ENCODE measurements at regions not wholly inside any gene's neighbourhood (a gene's known extent, or its start where the extent isn't known, plus 50 kb on each side); places are given as distances from the start of the nearest gene placed in this dataset.

GRCh38 chr18:46273861-46274260 is 169.7 kb downstream of the HAUS1 start:
- H3K9me3 Mint-ChIP-seq (ENCODE audit: low read depth), result no peaks in the 10 kb centered on the region
- H3K4me3 Mint-ChIP-seq (ENCODE audit: low read depth), result no peak overlapping the region
- no peaks in the 10 kb centered on the region for H3K36me3 Mint-ChIP-seq (ENCODE audit: insufficient read depth)
- H3K4me1 Mint-ChIP-seq (ENCODE audit: low read depth), result peaks cover 3% of the 10 kb centered on the region
- H3K27ac Mint-ChIP-seq, result peak overlapping the region; percentile 86
- DNase-seq (ENCODE audit: low spot score, unreplicated experiment), result no peak
- H3K27me3 Mint-ChIP-seq, result no peaks in the 10 kb centered on the region
- TF ChIP-seq CTCF (IDR thresholded peaks at IDR 0.05; ENCODE audit: unreplicated experiment), result no peak

- Mint-ChIP-seq H3K9me3 (ENCODE audit: low read depth) (no peaks in the 10 kb centered on the region), H3K27ac (peak overlapping the region; percentile 86), H3K4me3 (ENCODE audit: low read depth) (no peak overlapping the region), H3K4me1 (ENCODE audit: low read depth) (peaks cover 3% of the 10 kb centered on the region), H3K27me3 (no peaks in the 10 kb centered on the region), H3K36me3 (ENCODE audit: insufficient read depth) (no peaks in the 10 kb centered on the region)
- no peak for DNase-seq (ENCODE audit: low spot score, unreplicated experiment)
- no peak for TF ChIP-seq CTCF (IDR thresholded peaks at IDR 0.05; ENCODE audit: unreplicated experiment)
Observed at GRCh38 chr18:46274266-46274665, 170.1 kb downstream of the HAUS1 start.

DNA sequence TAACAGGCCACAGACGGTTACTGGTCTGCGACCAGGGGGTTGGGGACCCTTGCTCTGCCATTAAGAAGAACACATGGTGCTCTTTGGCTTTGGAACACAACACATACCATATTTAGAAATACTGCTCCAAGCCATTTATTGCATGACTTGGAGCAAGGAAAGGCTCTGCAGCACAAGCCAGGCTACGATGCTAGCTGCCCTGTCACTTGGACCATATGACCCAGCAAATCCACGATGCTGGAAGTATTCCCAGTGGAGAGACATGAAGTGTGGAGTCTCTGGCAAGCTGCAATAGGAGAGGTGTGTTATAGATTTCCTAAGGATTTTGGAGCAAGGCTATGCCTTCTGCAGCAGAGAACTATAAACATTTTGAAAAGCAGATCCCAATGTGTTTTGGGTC is 171.2 kb downstream of the HAUS1 start:
- DNase-seq (ENCODE audit: low spot score, unreplicated experiment), result no peak
- TF ChIP-seq CTCF (IDR thresholded peaks at IDR 0.05; ENCODE audit: unreplicated experiment), result no peak
- Mint-ChIP-seq H3K4me3 (ENCODE audit: low read depth) (no peak overlapping the region), H3K36me3 (ENCODE audit: insufficient read depth) (no peaks in the 10 kb centered on the region), H3K27ac (no peak overlapping the region), H3K9me3 (ENCODE audit: low read depth) (no peaks in the 10 kb centered on the region), H3K27me3 (no peaks in the 10 kb centered on the region), H3K4me1 (ENCODE audit: low read depth) (peaks cover 3% of the 10 kb centered on the region)

DNA sequence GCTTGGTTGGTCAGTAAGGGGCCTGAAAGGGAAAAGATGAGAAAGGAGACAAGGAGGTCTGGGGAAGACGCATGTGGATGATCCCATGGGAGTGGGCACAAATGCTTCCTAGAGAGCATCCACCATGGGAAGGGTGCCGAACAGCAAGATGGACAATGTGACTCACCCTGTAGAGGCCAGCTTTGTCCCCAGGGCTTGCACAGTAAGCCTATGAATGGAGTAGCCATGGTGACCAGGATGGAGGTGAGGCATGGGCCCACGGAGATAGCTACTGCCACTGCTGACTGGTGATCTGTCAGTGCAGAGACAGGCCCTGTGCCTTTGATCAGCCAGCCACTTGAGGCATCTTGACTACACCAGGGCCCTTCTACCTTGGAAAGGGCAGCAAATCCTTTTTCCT is 172.6 kb downstream of the HAUS1 start:
- H3K4me1 Mint-ChIP-seq (ENCODE audit: low read depth), result peaks cover 6% of the 10 kb centered on the region
- no peaks in the 10 kb centered on the region for H3K27me3 Mint-ChIP-seq
- H3K36me3 Mint-ChIP-seq (ENCODE audit: insufficient read depth), result no peaks in the 10 kb centered on the region
- no peak overlapping the region for H3K4me3 Mint-ChIP-seq (ENCODE audit: low read depth)
- H3K9me3 Mint-ChIP-seq (ENCODE audit: low read depth), result no peaks in the 10 kb centered on the region
- DNase-seq (ENCODE audit: low spot score, unreplicated experiment), result no peak
- H3K27ac Mint-ChIP-seq, result no peak overlapping the region
- no peak for TF ChIP-seq CTCF (IDR thresholded peaks at IDR 0.05; ENCODE audit: unreplicated experiment)

DNA sequence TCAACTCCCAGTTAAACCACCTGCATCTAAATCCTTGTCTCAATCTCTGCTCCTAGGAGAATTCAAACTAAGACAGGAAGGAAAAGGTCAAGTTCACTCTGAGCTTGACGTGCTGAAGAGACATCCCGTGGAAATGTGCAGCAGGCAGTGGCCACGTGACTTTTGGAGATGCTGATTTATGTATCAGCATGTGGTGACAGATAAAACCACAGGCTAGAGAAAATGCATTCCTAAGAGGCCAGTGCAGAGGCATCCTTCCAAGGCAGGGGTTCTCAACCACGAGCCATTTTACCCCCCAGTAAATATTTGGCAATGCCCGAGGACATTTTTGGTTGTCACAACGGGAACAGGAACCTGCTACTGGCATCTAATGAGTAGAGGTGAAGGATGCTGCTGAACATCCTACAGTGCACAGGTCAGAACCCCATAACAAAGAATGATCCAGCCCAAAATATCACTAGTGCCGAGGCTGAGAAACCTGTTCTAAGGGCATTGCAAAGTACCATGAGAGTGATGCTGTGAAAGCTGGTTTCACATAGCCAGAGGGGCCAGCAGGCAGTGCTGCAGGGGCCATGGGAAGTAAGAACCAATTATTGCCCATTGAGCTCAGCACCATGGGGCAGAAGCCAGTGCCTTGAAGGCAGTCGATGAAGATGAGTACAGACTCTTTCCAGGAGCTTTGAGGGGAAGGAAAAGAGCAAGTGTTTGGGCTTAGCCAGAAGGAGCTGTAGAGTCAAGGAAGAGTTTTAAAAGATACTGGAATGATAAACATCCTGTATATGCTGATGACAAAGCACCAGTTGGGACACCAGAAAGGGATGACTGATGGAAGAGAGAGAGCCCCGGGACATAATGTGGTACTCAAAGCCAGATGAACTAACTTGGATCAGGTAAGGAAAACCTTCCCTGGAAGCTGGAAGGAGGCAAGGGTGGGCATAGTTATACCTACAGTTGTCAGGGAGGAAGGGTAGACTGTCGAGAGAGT is 174.6 kb downstream of the HAUS1 start:
- Mint-ChIP-seq H3K4me3 (ENCODE audit: low read depth) (no peak overlapping the region), H3K27ac (no peak overlapping the region)

More for the DNA sequence above, 174.6 kb downstream of the HAUS1 start:
- no peak for TF ChIP-seq CTCF (IDR thresholded peaks at IDR 0.05; ENCODE audit: unreplicated experiment)
- no peaks in the 10 kb centered on the region for H3K9me3 Mint-ChIP-seq (ENCODE audit: low read depth)
- H3K4me1 Mint-ChIP-seq (ENCODE audit: low read depth), result peaks cover 14% of the 10 kb centered on the region
- DNase-seq (ENCODE audit: low spot score, unreplicated experiment), result no peak
- H3K27me3 Mint-ChIP-seq, result no peaks in the 10 kb centered on the region
- no peaks in the 10 kb centered on the region for H3K36me3 Mint-ChIP-seq (ENCODE audit: insufficient read depth)

All from progenitor cell of endocrine pancreas (in vitro differentiated cells).